RWPE2 (cell line): ENCODE measurements at regions not wholly inside any gene's neighbourhood (a gene's known extent, or its start where the extent isn't known, plus 50 kb on each side); places are given as distances from the start of the nearest gene placed in this dataset.
"Not testable (repeated sequence)": the region's sequence is repeated elsewhere in the genome, so short reads cannot be mapped to it uniquely, and the experiment has no call there.

Source experiments
- ATAC-seq: fragments of 200-7000 bp; cut with Tn5 transposase; 3 replicates; pipeline ENCODE4 v1.9.1; 2021; ENCODE audit warnings: low read depth
- DNase-seq: peaks from one replicate; pipeline ENCODE4 v3.0.0-alpha.2; 2020; ENCODE audit warnings: low spot score
- H3K27ac ChIP-seq: fragments of 450-650 bp; 2 replicates; pipeline ENCODE4 v1.5.1; 2017; ENCODE audit warnings: mild to moderate bottlenecking; ENCODE audit not compliant: poor library complexity, severe bottlenecking
- H3K27me3 ChIP-seq: fragments of 250-450 bp; sonication (Bioruptor Pico); 2 replicates; pipeline ENCODE4 v1.5.1; 2021; ENCODE audit warnings: mild to moderate bottlenecking, moderate library complexity; ENCODE audit not compliant: insufficient read depth, poor library complexity, severe bottlenecking
- H3K36me3 ChIP-seq: fragments of 250-450 bp; sonication (Bioruptor Pico); 2 replicates; pipeline ENCODE4 v1.5.1; 2020; ENCODE audit warnings: low read depth, mild to moderate bottlenecking, moderate library complexity
- H3K4me1 ChIP-seq: fragments of 250-450 bp; sonication (Bioruptor Pico); 2 replicates; pipeline ENCODE4 v1.5.1; 2021; ENCODE audit warnings: mild to moderate bottlenecking, moderate library complexity; ENCODE audit not compliant: insufficient read depth, poor library complexity, severe bottlenecking
- H3K4me3 ChIP-seq: fragments of 250-450 bp; sonication (Bioruptor Pico); 2 replicates; pipeline ENCODE4 v1.5.1; 2021; ENCODE audit warnings: mild to moderate bottlenecking, moderate library complexity; ENCODE audit not compliant: severe bottlenecking
- H3K9me3 ChIP-seq: fragments of 250-450 bp; sonication (Bioruptor Pico); 2 replicates; pipeline ENCODE4 v1.5.1; 2021; ENCODE audit warnings: mild to moderate bottlenecking, moderate library complexity; ENCODE audit not compliant: severe bottlenecking
- CTCF ChIP-seq: fragments of 450-650 bp; IDR thresholded peaks from one replicate; pipeline ENCODE4 v1.5.1; 2017; ENCODE audit warnings: mild to moderate bottlenecking, moderate library complexity; ENCODE audit not compliant: poor library complexity, severe bottlenecking

DNA sequence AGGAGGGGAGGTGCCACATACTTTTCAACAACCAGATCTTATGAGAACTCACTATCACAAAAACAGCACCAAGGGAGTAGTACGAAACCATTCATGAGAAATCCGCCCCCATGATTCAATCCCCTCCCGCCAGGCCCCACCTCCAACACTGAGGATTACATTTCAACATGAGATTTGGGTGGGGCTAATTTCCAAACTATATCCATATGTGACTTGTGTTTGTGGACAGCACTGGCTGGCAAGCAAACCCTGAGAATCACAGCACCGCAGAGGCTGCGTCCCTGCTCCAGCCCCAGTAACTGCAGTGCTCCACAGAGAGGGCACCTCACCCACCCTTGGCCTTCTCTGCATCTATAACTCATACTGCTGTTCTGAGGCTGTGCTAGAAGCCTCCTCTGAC, 211.2 kb upstream of the PODXL start:
- Histone ChIP-seq H3K36me3 (no peaks in the 10 kb centered on the region), H3K4me3 (no peak overlapping the region), H3K9me3 (no peaks in the 10 kb centered on the region), H3K4me1 (peaks cover 16% of the 10 kb centered on the region), H3K27ac (no peak overlapping the region), H3K27me3 (no peaks in the 10 kb centered on the region)
- ATAC-seq (no peak), DNase-seq (no peak)
- no peak for TF ChIP-seq CTCF

- Histone ChIP-seq H3K4me3 (no peak overlapping the region), H3K9me3 (no peaks in the 10 kb centered on the region), H3K4me1 (peaks cover 16% of the 10 kb centered on the region), H3K27me3 (peaks cover 6% of the 10 kb centered on the region), H3K36me3 (no peaks in the 10 kb centered on the region), H3K27ac (no peak overlapping the region)
- no peak for TF ChIP-seq CTCF
- no peak for DNase-seq
- ATAC-seq, result no peak
These were observed 209.1 kb upstream of the PODXL start for GRCh38 chr7:131765575-131765974.

DNA sequence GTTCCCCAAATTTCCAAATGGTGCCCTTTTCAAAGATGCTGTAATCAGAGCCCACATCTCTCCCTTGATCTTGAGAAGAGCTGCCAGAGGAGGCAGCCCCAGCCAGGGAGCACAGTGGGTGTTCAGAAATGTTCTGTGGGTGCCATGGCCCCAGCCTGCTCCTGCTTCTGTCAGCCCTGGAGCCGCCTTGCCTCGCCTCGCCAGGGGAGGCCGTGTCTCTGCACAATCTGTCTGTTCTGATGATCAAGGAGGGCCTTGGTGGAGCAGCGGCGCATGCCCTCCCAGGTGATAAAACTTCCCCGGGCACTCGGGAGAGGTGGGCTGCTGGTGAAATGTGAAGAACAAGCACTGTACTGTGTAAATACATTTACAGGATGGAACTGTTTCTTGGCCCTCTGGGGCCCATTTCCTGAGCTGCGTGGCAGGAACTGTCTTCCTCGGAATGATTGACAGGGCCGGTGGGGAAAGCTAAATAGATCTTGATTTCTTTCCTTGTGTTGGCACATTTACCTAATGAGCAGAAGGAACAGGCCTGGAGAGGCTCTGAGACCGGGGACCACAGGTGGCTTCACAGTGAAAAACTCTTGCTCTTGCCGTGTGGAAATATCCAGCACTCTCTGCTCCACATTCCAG, 207.8 kb upstream of the PODXL start:
- Histone ChIP-seq H3K4me3 (no peak overlapping the region), H3K27me3 (peaks cover 17% of the 10 kb centered on the region), H3K36me3 (no peaks in the 10 kb centered on the region), H3K27ac (no peak overlapping the region), H3K9me3 (no peaks in the 10 kb centered on the region), H3K4me1 (peaks cover 11% of the 10 kb centered on the region)
- ATAC-seq, result no peak
- DNase-seq, result no peak
- no peak for TF ChIP-seq CTCF

GRCh38 chr7:131762753-131763152, 206.3 kb upstream of the PODXL start:
- TF ChIP-seq CTCF, result no peak
- peaks cover 23% of the 10 kb centered on the region for H3K27me3 ChIP-seq
- ATAC-seq (no peak), DNase-seq (no peak)
- H3K27ac ChIP-seq, result no peak overlapping the region
- no peaks in the 10 kb centered on the region for H3K36me3 ChIP-seq
- H3K9me3 ChIP-seq, result no peaks in the 10 kb centered on the region
- H3K4me3 ChIP-seq, result no peak overlapping the region
- no peaks in the 10 kb centered on the region for H3K4me1 ChIP-seq

- not testable (repeated sequence) for ATAC-seq, H3K27ac ChIP-seq, H3K36me3 ChIP-seq, H3K4me3 ChIP-seq, H3K9me3 ChIP-seq, H3K4me1 ChIP-seq, DNase-seq
- H3K27me3 ChIP-seq, result peaks cover 27% of the 10 kb centered on the region
These were observed 199.4 kb upstream of the PODXL start for GRCh38 chr7:131755801-131756200.
